Neural cell (in vitro differentiated cells): ENCODE measurements at regions not wholly inside any gene's neighbourhood (a gene's known extent, or its start where the extent isn't known, plus 50 kb on each side); places are given as distances from the start of the nearest gene placed in this dataset.

ENCODE experiments used
- CTCF ChIP-seq: fragments of 450-650 bp; IDR thresholded peaks from 2 replicates; pipeline ENCODE4 v1.5.1; 2014; ENCODE audit warnings: antibody characterized with exemption, mild to moderate bottlenecking, moderate library complexity; ENCODE audit not compliant: poor library complexity, severe bottlenecking
- EZH2 ChIP-seq: fragments of 200-600, 300-800 bp; shearing (Covaris generic), sonication (generic); IDR thresholded peaks from 2 replicates; pipeline ENCODE4 v1.6.1; 2014; ENCODE audit warnings: antibody characterized with exemption, low read length, borderline replicate concordance, mild to moderate bottlenecking; ENCODE audit not compliant: insufficient read depth, poor library complexity, severe bottlenecking
- POLR2AphosphoS5 ChIP-seq: IDR thresholded peaks from 2 replicates; pipeline ENCODE4 v1.6.1; 2012
- SMC3 ChIP-seq: fragments of 450-650 bp; conservative IDR thresholded peaks from 2 replicates; pipeline ENCODE4 v1.6.1; 2014; ENCODE audit warnings: antibody characterized with exemption, mild to moderate bottlenecking, moderate library complexity; ENCODE audit not compliant: poor library complexity

DNA sequence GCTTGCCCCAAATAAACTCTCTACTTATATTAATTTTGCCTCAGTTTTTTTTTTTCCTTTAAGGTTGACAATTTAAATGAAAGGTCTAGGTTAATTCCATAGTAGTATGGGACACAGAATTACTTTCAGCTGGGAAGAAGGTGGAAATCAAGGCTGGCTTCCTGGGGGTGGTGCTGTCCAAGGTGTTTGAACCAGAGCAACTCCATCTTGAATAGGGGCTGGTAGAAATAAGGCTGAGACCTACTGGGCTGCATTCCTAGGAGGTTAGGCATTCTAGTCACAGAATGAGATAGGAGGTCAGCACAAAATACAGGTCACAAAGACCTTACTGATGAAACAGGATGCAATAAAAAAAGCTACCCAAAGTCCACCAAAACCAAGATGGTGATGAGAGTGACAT, 1190.8 kb upstream of the AUTS2 start:
- TF ChIP-seq SMC3 (no peak), CTCF (no peak), POLR2AphosphoS5 (no peak), EZH2 (no peak)
